HEK293 (cell line): ENCODE measurements at regions not wholly inside any gene's neighbourhood (a gene's known extent, or its start where the extent isn't known, plus 50 kb on each side); places are given as distances from the start of the nearest gene placed in this dataset.
"Not testable (repeated sequence)": the region's sequence is repeated elsewhere in the genome, so short reads cannot be mapped to it uniquely, and the experiment has no call there.

Experiments
- CTCF ChIP-seq: fragments of 450-650 bp; formaldehyde crosslinking; IDR thresholded peaks from 2 replicates; pipeline ENCODE4 v1.5.1; 2016; ENCODE audit warnings: missing biosample characterization, missing genetic modification characterization
- PRDM4 ChIP-seq: fragments of 450-650 bp; formaldehyde crosslinking; IDR thresholded peaks from 2 replicates; pipeline ENCODE4 v1.5.1; 2017; ENCODE audit warnings: missing biosample characterization, missing genetic modification characterization
- ZBTB17 ChIP-seq: fragments of 450-650 bp; formaldehyde crosslinking; IDR thresholded peaks from 2 replicates; pipeline ENCODE4 v1.5.1; 2016; ENCODE audit warnings: missing biosample characterization, missing genetic modification characterization
- ZIC2 ChIP-seq: fragments of 450-650 bp; formaldehyde crosslinking; IDR thresholded peaks from 2 replicates; pipeline ENCODE4 v1.5.1; 2016; ENCODE audit warnings: missing biosample characterization, missing genetic modification characterization
- ZNF133 ChIP-seq: fragments of 450-650 bp; formaldehyde crosslinking; IDR thresholded peaks from 2 replicates; pipeline ENCODE4 v1.5.1; 2016; ENCODE audit warnings: missing biosample characterization, missing genetic modification characterization
- ZNF16 ChIP-seq: fragments of 450-650 bp; formaldehyde crosslinking; IDR thresholded peaks from 2 replicates; pipeline ENCODE4 v1.5.1; 2016; ENCODE audit warnings: low read depth, missing biosample characterization, missing genetic modification characterization
- ZNF292 ChIP-seq: fragments of 450-650 bp; formaldehyde crosslinking; IDR thresholded peaks from 2 replicates; pipeline ENCODE4 v1.5.1; 2016; ENCODE audit warnings: low read depth, missing biosample characterization, missing genetic modification characterization, borderline replicate concordance
- ZNF350 ChIP-seq: fragments of 450-650 bp; formaldehyde crosslinking; IDR thresholded peaks from 2 replicates; pipeline ENCODE4 v1.5.0; 2017; ENCODE audit warnings: missing biosample characterization, mild to moderate bottlenecking, missing genetic modification characterization
- ZNF398 ChIP-seq: fragments of 450-650 bp; formaldehyde crosslinking; IDR thresholded peaks from 2 replicates; pipeline ENCODE4 v1.5.1; 2017; ENCODE audit warnings: missing biosample characterization, missing genetic modification characterization
- ZNF670 ChIP-seq: fragments of 450-650 bp; formaldehyde crosslinking; IDR thresholded peaks from 2 replicates; pipeline ENCODE4 v1.5.1; 2016; ENCODE audit warnings: missing biosample characterization, missing genetic modification characterization, low read depth
- ZNF747 ChIP-seq: fragments of 450-650 bp; formaldehyde crosslinking; IDR thresholded peaks from 2 replicates; pipeline ENCODE4 v1.5.1; 2016; ENCODE audit warnings: missing biosample characterization, missing genetic modification characterization
- ZSCAN23 ChIP-seq: fragments of 450-650 bp; formaldehyde crosslinking; IDR thresholded peaks from 2 replicates; pipeline ENCODE4 v1.5.1; 2016; ENCODE audit warnings: missing biosample characterization, missing genetic modification characterization

GRCh38 chr4:160365383-160365782 is 1262.5 kb downstream of the RAPGEF2 start:
- not testable (repeated sequence) for TF ChIP-seq ZNF398; ZNF670 (tag by site-specific recombination); ZNF350 (tag by site-specific recombination); CTCF (tag by site-specific recombination); ZBTB17 (tag by site-specific recombination); ZIC2 (tag by site-specific recombination); ZNF747 (tag by site-specific recombination); ZSCAN23 (tag by site-specific recombination); PRDM4; ZNF16 (tag by site-specific recombination); ZNF292; ZNF133 (tag by site-specific recombination)
